ENCODE measurements at regions not wholly inside any gene's neighbourhood (a gene's known extent, or its start where the extent isn't known, plus 50 kb on each side); places are given as distances from the start of the nearest gene placed in this dataset.

DNA sequence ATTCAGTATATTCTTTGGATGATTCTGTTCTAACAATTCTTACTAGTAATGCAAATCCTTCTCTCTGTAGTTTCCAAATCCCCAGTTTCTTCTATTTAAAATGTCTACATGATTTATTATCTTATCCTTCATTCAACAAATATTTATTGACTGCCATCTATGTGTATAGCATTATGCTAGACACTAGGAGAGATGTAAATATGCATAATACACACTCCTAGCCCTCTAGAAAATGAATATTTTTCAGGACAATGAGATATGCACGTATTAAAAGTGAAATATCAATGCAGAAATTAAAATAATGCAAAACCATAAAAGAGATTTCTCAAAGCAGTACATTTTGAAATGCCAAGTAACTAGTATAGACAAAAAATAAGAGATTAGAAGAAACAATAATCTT is 293.5 kb upstream of the CNR1 start:
- no peaks in the 10 kb centered on the region for H3K36me3 ChIP-seq (ENCODE audit: control insufficient read depth, low read length)
- no peaks in the 10 kb centered on the region for H3K9me3 ChIP-seq (ENCODE audit: control insufficient read depth, insufficient read depth, low read length)
- H3K4me1 ChIP-seq (ENCODE audit: control insufficient read depth, low read length): no peaks in the 10 kb centered on the region
- H3F3A ChIP-seq (ENCODE audit: control insufficient read depth, insufficient read depth): no peaks in the 10 kb centered on the region
- no peaks in the 10 kb centered on the region for H3K9me2 ChIP-seq (replicated peaks; ENCODE audit: control insufficient read depth, low read length)
- no peak overlapping the region for H3K27ac ChIP-seq (ENCODE audit: low read depth, low read length)
- no peak overlapping the region for H3K4me3 ChIP-seq (ENCODE audit: low read length)
- no peak for TF ChIP-seq CTCF (IDR thresholded peaks at IDR 0.05; ENCODE audit: low read depth, low read length, poor library complexity, severe bottlenecking)
- TF ChIP-seq EZH2phosphoT487 (IDR thresholded peaks at IDR 0.05; ENCODE audit: borderline replicate concordance, low read length): no peak
- H3K79me2 ChIP-seq (ENCODE audit: control insufficient read depth, low read length): no peaks in the 10 kb centered on the region
- H3K4me2 ChIP-seq (ENCODE audit: low read length): no peak overlapping the region
- no peaks in the 10 kb centered on the region for H4K20me1 ChIP-seq (ENCODE audit: control insufficient read depth, insufficient read depth, low read depth, low read length)
- no peaks in the 10 kb centered on the region for H3K27me3 ChIP-seq (ENCODE audit: control insufficient read depth, low read length)

DNA sequence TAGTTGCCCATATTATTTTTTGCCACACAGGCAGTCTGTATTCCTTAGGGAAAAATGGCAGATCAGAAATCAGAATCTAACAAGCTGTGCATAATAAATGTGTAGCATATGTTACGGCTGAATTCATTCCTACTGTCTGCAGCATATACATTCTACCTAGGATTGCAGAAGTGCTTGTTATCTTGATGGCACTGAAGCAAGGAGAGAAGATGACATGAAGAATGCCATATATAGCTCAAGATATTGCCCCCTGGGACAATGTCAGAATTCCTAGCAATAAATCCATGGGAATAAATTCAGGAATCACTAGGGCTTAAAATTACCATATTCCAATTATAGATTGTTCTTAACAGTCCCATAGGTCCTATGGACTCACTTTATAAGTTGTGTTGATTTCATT is 293.0 kb upstream of the CNR1 start:
- Histone ChIP-seq H3K4me3 (ENCODE audit: low read length) (no peak overlapping the region), H3K9me2 (replicated peaks; ENCODE audit: control insufficient read depth, low read length) (no peaks in the 10 kb centered on the region), H3K4me1 (ENCODE audit: control insufficient read depth, low read length) (no peaks in the 10 kb centered on the region), H4K20me1 (ENCODE audit: control insufficient read depth, insufficient read depth, low read depth, low read length) (no peaks in the 10 kb centered on the region), H3K4me2 (ENCODE audit: low read length) (no peak overlapping the region), H3K27me3 (ENCODE audit: control insufficient read depth, low read length) (no peaks in the 10 kb centered on the region), H3F3A (ENCODE audit: control insufficient read depth, insufficient read depth) (no peaks in the 10 kb centered on the region), H3K79me2 (ENCODE audit: control insufficient read depth, low read length) (no peaks in the 10 kb centered on the region), H3K27ac (ENCODE audit: low read depth, low read length) (no peak overlapping the region), H3K36me3 (ENCODE audit: control insufficient read depth, low read length) (no peaks in the 10 kb centered on the region), H3K9me3 (ENCODE audit: control insufficient read depth, insufficient read depth, low read length) (no peaks in the 10 kb centered on the region)
- TF ChIP-seq CTCF (IDR thresholded peaks at IDR 0.05; ENCODE audit: low read depth, low read length, poor library complexity, severe bottlenecking) (no peak), EZH2phosphoT487 (IDR thresholded peaks at IDR 0.05; ENCODE audit: borderline replicate concordance, low read length) (no peak)

- H3K9me2 ChIP-seq (replicated peaks; ENCODE audit: control insufficient read depth, low read length): no peaks in the 10 kb centered on the region
- H3K36me3 ChIP-seq (ENCODE audit: control insufficient read depth, low read length): no peaks in the 10 kb centered on the region
- H3K9me3 ChIP-seq (ENCODE audit: control insufficient read depth, insufficient read depth, low read length): no peaks in the 10 kb centered on the region
- H3K27me3 ChIP-seq (ENCODE audit: control insufficient read depth, low read length): no peaks in the 10 kb centered on the region
- no peak overlapping the region for H3K27ac ChIP-seq (ENCODE audit: low read depth, low read length)
- no peaks in the 10 kb centered on the region for H4K20me1 ChIP-seq (ENCODE audit: control insufficient read depth, insufficient read depth, low read depth, low read length)
- no peaks in the 10 kb centered on the region for H3K4me1 ChIP-seq (ENCODE audit: control insufficient read depth, low read length)
- H3K79me2 ChIP-seq (ENCODE audit: control insufficient read depth, low read length): no peaks in the 10 kb centered on the region
- H3F3A ChIP-seq (ENCODE audit: control insufficient read depth, insufficient read depth): no peaks in the 10 kb centered on the region
- no peak overlapping the region for H3K4me3 ChIP-seq (ENCODE audit: low read length)
- TF ChIP-seq CTCF (IDR thresholded peaks at IDR 0.05; ENCODE audit: low read depth, low read length, poor library complexity, severe bottlenecking) (no peak), EZH2phosphoT487 (IDR thresholded peaks at IDR 0.05; ENCODE audit: borderline replicate concordance, low read length) (no peak)
- H3K4me2 ChIP-seq (ENCODE audit: low read length): no peak overlapping the region
These were observed 292.5 kb upstream of the CNR1 start for GRCh38 chr6:88458662-88459061.

Data from DOHH2 (cell line).